Hepatocyte (in vitro differentiated cells): ENCODE measurements at regions not wholly inside any gene's neighbourhood (a gene's known extent, or its start where the extent isn't known, plus 50 kb on each side); places are given as distances from the start of the nearest gene placed in this dataset.

Experiments
- DNase-seq: peaks from one replicate; pipeline ENCODE4 v3.0.0-alpha.2; 2016; ENCODE audit warnings: low spot score
- H2AFZ ChIP-seq: fragments of 200-600 bp; sonication (generic); 2 replicates; pipeline ENCODE4 v1.6.0; 2016; ENCODE audit warnings: antibody characterized with exemption, mild to moderate bottlenecking
- H3K27ac ChIP-seq: fragments of 200-600 bp; sonication (generic); 2 replicates; pipeline ENCODE4 v1.5.1; 2016; ENCODE audit warnings: mild to moderate bottlenecking
- H3K27me3 ChIP-seq: fragments of 200-600 bp; sonication (generic); 2 replicates; pipeline ENCODE4 v1.6.1; 2016
- H3K36me3 ChIP-seq: fragments of 200-600 bp; sonication (generic); replicated peaks from 2 replicates; pipeline ENCODE4 v1.5.1; 2016; ENCODE audit warnings: low read depth; ENCODE audit not compliant: insufficient read depth
- H3K4me1 ChIP-seq: fragments of 200-600 bp; sonication (generic); 2 replicates; pipeline ENCODE4 v1.5.1; 2016; ENCODE audit warnings: mild to moderate bottlenecking, moderate library complexity; ENCODE audit not compliant: insufficient read depth
- H3K4me2 ChIP-seq: fragments of 200-600 bp; sonication (generic); 2 replicates; pipeline ENCODE4 v1.6.0; 2016
- H3K4me3 ChIP-seq: fragments of 200-600 bp; sonication (generic); 2 replicates; pipeline ENCODE4 v1.5.1; 2016; ENCODE audit warnings: mild to moderate bottlenecking
- H3K79me2 ChIP-seq: fragments of 200-600 bp; sonication (generic); 2 replicates; pipeline ENCODE4 v1.6.0; 2017; ENCODE audit warnings: mild to moderate bottlenecking
- H3K9me2 ChIP-seq: fragments of 200-600 bp; sonication (generic); replicated peaks from 2 replicates; pipeline ENCODE4 v1.6.0; 2017; ENCODE audit warnings: mild to moderate bottlenecking; ENCODE audit not compliant: insufficient read depth
- H3K9me3 ChIP-seq: fragments of 200-600 bp; sonication (generic); 2 replicates; pipeline ENCODE4 v1.5.1; 2016; ENCODE audit warnings: low read depth, mild to moderate bottlenecking
- H4K20me1 ChIP-seq: fragments of 200-600 bp; sonication (generic); 2 replicates; pipeline ENCODE4 v1.6.0; 2016; ENCODE audit warnings: mild to moderate bottlenecking; ENCODE audit not compliant: insufficient read depth, poor library complexity, severe bottlenecking
- CTCF ChIP-seq: fragments of 200-600 bp; sonication (generic); IDR thresholded peaks from 2 replicates; pipeline ENCODE4 v1.5.1; 2016; ENCODE audit warnings: antibody characterized with exemption, mild to moderate bottlenecking; ENCODE audit not compliant: poor library complexity
- EZH2 ChIP-seq: fragments of 200-600 bp; sonication (generic); IDR thresholded peaks from 2 replicates; pipeline ENCODE4 v1.6.1; 2016; ENCODE audit warnings: antibody characterized with exemption, mild to moderate bottlenecking, borderline replicate concordance
- EZH2phosphoT487 ChIP-seq: fragments of 200-600 bp; sonication (generic); IDR thresholded peaks from one replicate; pipeline ENCODE4 v1.6.1; 2018; ENCODE audit warnings: antibody characterized with exemption, mild to moderate bottlenecking, low read depth, moderate library complexity; ENCODE audit not compliant: unreplicated experiment, severe bottlenecking
- WGBS: methylation state at CpG from one replicate; pipeline ENCODE4 v1.1.6; 2016; ENCODE audit warnings: low lambda C conversion rate; ENCODE audit errors: missing lambda C conversion rate; 5-methylcytosine and 5-hydroxymethylcytosine counted together

GRCh38 chr10:20624642-20625041 is 272.5 kb downstream of the NEBL start:
- Histone ChIP-seq H3K9me3 (no peaks in the 10 kb centered on the region), H3K36me3 (no peaks in the 10 kb centered on the region), H3K4me3 (no peak overlapping the region), H3K79me2 (no peaks in the 10 kb centered on the region), H3K27ac (no peak overlapping the region), H3K4me1 (peaks cover 15% of the 10 kb centered on the region), H4K20me1 (no peaks in the 10 kb centered on the region), H3K4me2 (no peak overlapping the region), H3K9me2 (no peaks in the 10 kb centered on the region), H3K27me3 (no peaks in the 10 kb centered on the region), H2AFZ (no peak overlapping the region)
- DNase-seq, result no peak
- WGBS, result 95% methylated on average over 4 of the region's 4 CpGs
- TF ChIP-seq CTCF (no peak), EZH2phosphoT487 (no peak), EZH2 (no peak)

GRCh38 chr10:20623546-20623945 is 273.6 kb downstream of the NEBL start:
- Histone ChIP-seq H3K4me1 (peaks cover 15% of the 10 kb centered on the region), H3K36me3 (no peaks in the 10 kb centered on the region), H3K4me2 (no peak overlapping the region), H3K9me3 (no peaks in the 10 kb centered on the region), H3K27me3 (no peaks in the 10 kb centered on the region), H3K27ac (peak overlapping the region; percentile 33), H3K4me3 (no peak overlapping the region), H3K79me2 (no peaks in the 10 kb centered on the region), H2AFZ (no peak overlapping the region), H3K9me2 (no peaks in the 10 kb centered on the region), H4K20me1 (no peaks in the 10 kb centered on the region)
- TF ChIP-seq EZH2phosphoT487, result no peak
- DNase-seq, result no peak

- Histone ChIP-seq H3K36me3 (no peaks in the 10 kb centered on the region), H3K4me1 (peaks cover 15% of the 10 kb centered on the region), H3K4me2 (peak overlapping the region; percentile 24), H2AFZ (no peak overlapping the region), H4K20me1 (no peaks in the 10 kb centered on the region), H3K9me3 (no peaks in the 10 kb centered on the region), H3K4me3 (no peak overlapping the region), H3K27ac (peak overlapping the region; percentile 33), H3K79me2 (no peaks in the 10 kb centered on the region), H3K27me3 (no peaks in the 10 kb centered on the region), H3K9me2 (no peaks in the 10 kb centered on the region)
- 11% methylated on average over 6 of the region's 6 CpGs for WGBS
- TF ChIP-seq EZH2 (no peak), CTCF (no peak), EZH2phosphoT487 (no peak)
- peak; percentile 23 for DNase-seq
Observed at GRCh38 chr10:20622531-20623211, 274.4 kb downstream of the NEBL start.

- DNase-seq, result no peak
- WGBS, result 90% methylated on average over 2 of the region's 2 CpGs
- no peaks in the 10 kb centered on the region for H3K27me3 ChIP-seq
- H3K4me2 ChIP-seq, result no peak overlapping the region
- H4K20me1 ChIP-seq, result no peaks in the 10 kb centered on the region
- no peaks in the 10 kb centered on the region for H3K9me3 ChIP-seq
- H3K4me3 ChIP-seq, result no peak overlapping the region
- TF ChIP-seq EZH2 (no peak), EZH2phosphoT487 (no peak), CTCF (no peak)
- H3K27ac ChIP-seq, result no peak overlapping the region
- H3K4me1 ChIP-seq, result peaks cover 15% of the 10 kb centered on the region
- no peaks in the 10 kb centered on the region for H3K79me2 ChIP-seq
- no peak overlapping the region for H2AFZ ChIP-seq
- H3K9me2 ChIP-seq, result no peaks in the 10 kb centered on the region
- no peaks in the 10 kb centered on the region for H3K36me3 ChIP-seq
Observed at GRCh38 chr10:20620981-20621380, 276.1 kb downstream of the NEBL start.
